A673 (cell line): ENCODE measurements at regions not wholly inside any gene's neighbourhood (a gene's known extent, or its start where the extent isn't known, plus 50 kb on each side); places are given as distances from the start of the nearest gene placed in this dataset.

ENCODE experiments used
- BruUV-seq: library from RNA; stranded (reverse); fragments of 400-500 nt; replicated peaks from 2 replicates; lab custom pipeline; 2021; lab: Mats Ljungman, UMichigan
- CTCF ChIA-PET: fragments of 300-600 bp; sonication (Branson Sonifier 250); formaldehyde crosslinking; loops from one replicate; lab custom pipeline; 2022; ENCODE audit warnings: antibody characterized with exemption; lab: Charles Lee
- POLR2A ChIA-PET: fragments of 300-600 bp; sonication (Branson Sonifier 250); formaldehyde crosslinking; loops from one replicate; lab custom pipeline; 2022; ENCODE audit warnings: antibody characterized with exemption; ENCODE audit not compliant: low non-redundant PET; lab: Charles Lee
- DNase-seq: peaks from one replicate; pipeline ENCODE4 v3.0.0-alpha.2; 2015; ENCODE audit warnings: low spot score
- H3K27ac ChIP-seq: fragments of 200-600 bp; sonication (generic); 2 replicates; pipeline ENCODE4 v1.5.1; 2016; ENCODE audit warnings: mixed run types, low read depth, mild to moderate bottlenecking, mixed read lengths, antibody characterized with exemption, low read length; ENCODE audit not compliant: poor library complexity, severe bottlenecking
- H3K27me3 ChIP-seq: fragments of 200-600 bp; sonication (generic); replicated peaks from 2 replicates; pipeline ENCODE4 v1.6.1; 2017; ENCODE audit warnings: mixed run types, low read depth, mild to moderate bottlenecking, mixed read lengths, antibody characterized with exemption, low read length; ENCODE audit not compliant: insufficient read depth, poor library complexity
- H3K36me3 ChIP-seq: fragments of 200-600 bp; sonication (generic); 2 replicates; pipeline ENCODE4 v1.6.1; 2016; ENCODE audit warnings: mixed run types, mild to moderate bottlenecking, mixed read lengths, antibody characterized with exemption, low read length; ENCODE audit not compliant: insufficient read depth, poor library complexity, severe bottlenecking
- H3K4me1 ChIP-seq: fragments of 200-600 bp; sonication (generic); 2 replicates; pipeline ENCODE4 v1.6.1; 2017; ENCODE audit warnings: mixed run types, mild to moderate bottlenecking, mixed read lengths, antibody characterized with exemption, low read length; ENCODE audit not compliant: insufficient read depth, poor library complexity, severe bottlenecking
- H3K4me3 ChIP-seq: fragments of 200-600 bp; sonication (generic); 2 replicates; pipeline ENCODE4 v1.5.1; 2016; ENCODE audit warnings: low read depth, mixed run types, mild to moderate bottlenecking, mixed read lengths, low read length; ENCODE audit not compliant: poor library complexity, severe bottlenecking
- H3K9me3 ChIP-seq: fragments of 200-600 bp; sonication (generic); 2 replicates; pipeline ENCODE4 v1.6.1; 2016; ENCODE audit warnings: mixed run types, low read depth, mild to moderate bottlenecking, mixed read lengths, antibody characterized with exemption, low read length; ENCODE audit not compliant: poor library complexity, severe bottlenecking
- CTCF ChIP-seq: fragments of 300-800, 200-600 bp; sonication (generic); conservative IDR thresholded peaks from 2 replicates; pipeline ENCODE4 v1.5.1; 2017; ENCODE audit warnings: low read depth, mild to moderate bottlenecking, antibody characterized with exemption, low read length, moderate library complexity, mixed read lengths
- EZH2 ChIP-seq: fragments of 200-600 bp; sonication (generic); IDR thresholded peaks from 2 replicates; pipeline ENCODE4 v1.6.1; 2017; ENCODE audit warnings: borderline replicate concordance, low read depth, mild to moderate bottlenecking, mixed read lengths, antibody characterized with exemption, low read length; ENCODE audit not compliant: poor library complexity, severe bottlenecking
- intact Hi-C: fragments of 100-400 bp; cut with micrococcal nuclease; formaldehyde crosslinking; loops from one replicate; pipeline ENCODE4 v1.10.0; 2022; ENCODE audit not compliant: unreplicated experiment

DNA sequence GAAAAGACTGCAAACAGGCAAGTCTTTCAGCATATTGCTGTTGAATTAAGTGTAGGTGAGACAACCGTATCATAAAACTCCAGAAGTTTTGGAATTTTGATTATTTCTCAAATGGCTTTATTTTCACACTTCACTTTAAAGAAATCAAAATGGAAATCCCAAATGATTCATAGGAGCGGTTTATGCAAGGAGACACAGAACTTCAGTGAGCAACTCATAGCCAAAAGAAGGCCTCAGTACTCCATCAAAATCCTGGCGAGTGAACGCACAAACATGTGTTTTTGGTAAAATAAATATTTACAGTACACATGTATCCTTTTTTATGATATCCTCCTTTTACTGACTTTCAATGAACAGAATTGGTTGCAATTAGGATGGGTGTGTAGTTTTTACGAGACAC is 140.4 kb upstream of the APCDD1 start:
- POLR2A ChIA-PET, result no interaction called here
- no TSS peak for BruUV-seq
- Histone ChIP-seq H3K4me3 (no peak overlapping the region), H3K9me3 (no peaks in the 10 kb centered on the region), H3K27ac (no peak overlapping the region), H3K4me1 (peaks cover 6% of the 10 kb centered on the region), H3K36me3 (no peaks in the 10 kb centered on the region), H3K27me3 (no peaks in the 10 kb centered on the region)
- DNase-seq, result no peak
- TF ChIP-seq EZH2 (no peak), CTCF (no peak)
- CTCF ChIA-PET, result no interaction called here
- intact Hi-C loops, result no loop called here

GRCh38 chr18:10315522-10315921 is 138.9 kb upstream of the APCDD1 start:
- Histone ChIP-seq H3K9me3 (no peaks in the 10 kb centered on the region), H3K36me3 (no peaks in the 10 kb centered on the region), H3K27ac (no peak overlapping the region), H3K4me1 (peaks cover 6% of the 10 kb centered on the region), H3K4me3 (no peak overlapping the region), H3K27me3 (no peaks in the 10 kb centered on the region)
- BruUV-seq, result no TSS peak
- intact Hi-C loops, result no loop called here
- DNase-seq, result no peak
- ChIA-PET CTCF (no interaction called here), POLR2A (no interaction called here)
- TF ChIP-seq CTCF (no peak), EZH2 (no peak)

- intact Hi-C loops, result no loop called here
- peaks cover 6% of the 10 kb centered on the region for H3K4me1 ChIP-seq
- no TSS peak for BruUV-seq
- H3K4me3 ChIP-seq, result no peak overlapping the region
- no peak for DNase-seq
- H3K9me3 ChIP-seq, result no peaks in the 10 kb centered on the region
- ChIA-PET POLR2A (no interaction called here), CTCF (no interaction called here)
- H3K27me3 ChIP-seq, result no peaks in the 10 kb centered on the region
- no peaks in the 10 kb centered on the region for H3K36me3 ChIP-seq
- TF ChIP-seq CTCF, result no peak
- no peak for TF ChIP-seq EZH2
- H3K27ac ChIP-seq, result no peak overlapping the region
Observed at GRCh38 chr18:10316778-10317177, 137.7 kb upstream of the APCDD1 start.
